Spleen (tissue), 7 donors: ENCODE measurements at regions not wholly inside any gene's neighbourhood (a gene's known extent, or its start where the extent isn't known, plus 50 kb on each side); places are given as distances from the start of the nearest gene placed in this dataset.

Experiments used
- POLR2A ChIP-seq, 3 donors: fragments of 450-650 bp; IDR thresholded peaks; one replicate each; pipeline ENCODE4 v1.5.1; 2017; ENCODE audit warnings: antibody characterized with exemption in 3 of 3, mild to moderate bottlenecking in 1 of 3
- TF ChIP-seq, protein P1 (sequence below), 11 experiments: fragments of 200-600 bp in 7 of 11; fragments of 450-650 bp in 4 of 11; sonication (generic) in 4 of 11; IDR thresholded peaks in 8 of 11; conservative IDR thresholded peaks in 3 of 11; 1 replicate in 7 of 11; 2 replicates in 4 of 11; pipeline versions ENCODE4 v1.4.0 to v1.8.0; 2016 to 2021; ENCODE audit warnings: antibody characterized with exemption in 11 of 11, inconsistent platforms in 4 of 11, mild to moderate bottlenecking in 1 of 11
- donor health status: DM: no; HTN: no; CAD: no; lungs with moderate emphysema.
- donor health status: DM: no; HTN: no; CAD: no.
- donor health status: DM: no; HTN: no; CAD: no.

DNA sequence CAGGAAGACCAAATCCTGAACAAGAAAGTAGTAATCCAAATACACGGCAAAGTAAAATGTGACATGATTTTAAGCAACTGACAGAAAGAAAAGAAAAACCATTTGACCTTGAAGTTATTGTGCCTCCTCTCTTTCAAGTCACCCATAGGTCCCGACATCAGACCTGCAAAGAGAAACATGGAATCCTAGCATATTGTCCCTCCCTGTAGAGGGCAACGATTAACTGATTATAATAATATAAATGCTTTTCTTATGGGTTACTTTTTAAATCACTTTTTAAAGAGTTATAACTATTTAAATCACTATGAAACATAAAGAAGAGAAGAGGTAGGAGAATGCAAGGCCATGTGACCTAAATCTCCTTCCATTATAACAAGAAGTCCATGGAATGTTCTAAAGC lies 143.2 kb upstream of the LIPC start:
- TF ChIP-seq, protein P1, sequence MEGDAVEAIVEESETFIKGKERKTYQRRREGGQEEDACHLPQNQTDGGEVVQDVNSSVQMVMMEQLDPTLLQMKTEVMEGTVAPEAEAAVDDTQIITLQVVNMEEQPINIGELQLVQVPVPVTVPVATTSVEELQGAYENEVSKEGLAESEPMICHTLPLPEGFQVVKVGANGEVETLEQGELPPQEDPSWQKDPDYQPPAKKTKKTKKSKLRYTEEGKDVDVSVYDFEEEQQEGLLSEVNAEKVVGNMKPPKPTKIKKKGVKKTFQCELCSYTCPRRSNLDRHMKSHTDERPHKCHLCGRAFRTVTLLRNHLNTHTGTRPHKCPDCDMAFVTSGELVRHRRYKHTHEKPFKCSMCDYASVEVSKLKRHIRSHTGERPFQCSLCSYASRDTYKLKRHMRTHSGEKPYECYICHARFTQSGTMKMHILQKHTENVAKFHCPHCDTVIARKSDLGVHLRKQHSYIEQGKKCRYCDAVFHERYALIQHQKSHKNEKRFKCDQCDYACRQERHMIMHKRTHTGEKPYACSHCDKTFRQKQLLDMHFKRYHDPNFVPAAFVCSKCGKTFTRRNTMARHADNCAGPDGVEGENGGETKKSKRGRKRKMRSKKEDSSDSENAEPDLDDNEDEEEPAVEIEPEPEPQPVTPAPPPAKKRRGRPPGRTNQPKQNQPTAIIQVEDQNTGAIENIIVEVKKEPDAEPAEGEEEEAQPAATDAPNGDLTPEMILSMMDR (IDR thresholded peaks at IDR 0.05 in 8 of 11, conservative IDR thresholded peaks at IDR 0.05 in 3 of 11), result no peak
- no peak for TF ChIP-seq POLR2A (IDR thresholded peaks at IDR 0.05)
